GM12878 (cell line): ENCODE measurements at regions not wholly inside any gene's neighbourhood (a gene's known extent, or its start where the extent isn't known, plus 50 kb on each side); places are given as distances from the start of the nearest gene placed in this dataset.

ENCODE experiments used
- ELK1 ChIP-seq: IDR thresholded peaks from 2 replicates; pipeline ENCODE4 v1.6.1; 2012; ENCODE audit warnings: low read depth, low read length, improper control_type of control experiment
- KDM1A ChIP-seq: fragments of 200-600 bp; sonication (generic); IDR thresholded peaks from 2 replicates; pipeline ENCODE4 v1.6.1; 2016; ENCODE audit warnings: borderline replicate concordance
- MEF2A ChIP-seq: IDR thresholded peaks from 2 replicates; pipeline ENCODE4 v1.6.1; 2011; ENCODE audit warnings: low read depth, mild to moderate bottlenecking, low read length, moderate library complexity; ENCODE audit not compliant: insufficient read depth
- POLR2AphosphoS2 ChIP-seq: IDR thresholded peaks from 2 replicates; pipeline ENCODE4 v1.6.1; 2011; ENCODE audit warnings: low read depth, mild to moderate bottlenecking, low read length, improper control_type of control experiment, moderate library complexity
- POU2F2 ChIP-seq: IDR thresholded peaks from 3 replicates; pipeline ENCODE4 v1.6.1; 2011; ENCODE audit warnings: low read depth, mild to moderate bottlenecking, low read length, borderline replicate concordance
- SMARCA5 ChIP-seq: fragments of 450-650 bp; IDR thresholded peaks from 2 replicates; pipeline ENCODE4 v1.6.1; 2017; ENCODE audit warnings: mild to moderate bottlenecking
- STAT3 ChIP-seq: IDR thresholded peaks from 2 replicates; pipeline ENCODE4 v1.6.1; 2011; ENCODE audit warnings: low read depth, low read length, improper control_type of control experiment
- SUZ12 ChIP-seq: fragments of 200-600 bp; sonication (generic); IDR thresholded peaks from one replicate; pipeline ENCODE4 v1.6.1; 2018; ENCODE audit warnings: antibody characterized with exemption, mild to moderate bottlenecking; ENCODE audit not compliant: unreplicated experiment
- ZNF274 ChIP-seq: IDR thresholded peaks from one replicate; pipeline ENCODE4 v1.8.0; 2011; ENCODE audit not compliant: insufficient read length, insufficient read depth
- TF ChIP-seq, protein P1 (sequence below), 3 experiments: IDR thresholded peaks in 2 of 3; conservative IDR thresholded peaks in 1 of 3; 2 replicates each; pipeline ENCODE4 v1.5.1; 2011; ENCODE audit warnings: low read depth in 3 of 3, low read length in 3 of 3, mild to moderate bottlenecking in 3 of 3, control low read depth in 2 of 3, moderate library complexity in 2 of 3, inconsistent platforms in 1 of 3, mixed read lengths in 1 of 3; ENCODE audit not compliant: control insufficient read depth in 2 of 3, insufficient read depth in 1 of 3; ENCODE audit errors: extremely low read depth in 1 of 3
- TF ChIP-seq, protein P2 (sequence below): IDR thresholded peaks from 2 replicates; pipeline ENCODE4 v1.6.1; 2011; ENCODE audit warnings: low read depth, mild to moderate bottlenecking, low read length, moderate library complexity, borderline replicate concordance; ENCODE audit errors: extremely low read depth
- TF ChIP-seq, protein P3 (sequence below): IDR thresholded peaks from 2 replicates; pipeline ENCODE4 v1.6.1; 2011; ENCODE audit warnings: low read depth, low read length, improper control_type of control experiment, borderline replicate concordance

DNA sequence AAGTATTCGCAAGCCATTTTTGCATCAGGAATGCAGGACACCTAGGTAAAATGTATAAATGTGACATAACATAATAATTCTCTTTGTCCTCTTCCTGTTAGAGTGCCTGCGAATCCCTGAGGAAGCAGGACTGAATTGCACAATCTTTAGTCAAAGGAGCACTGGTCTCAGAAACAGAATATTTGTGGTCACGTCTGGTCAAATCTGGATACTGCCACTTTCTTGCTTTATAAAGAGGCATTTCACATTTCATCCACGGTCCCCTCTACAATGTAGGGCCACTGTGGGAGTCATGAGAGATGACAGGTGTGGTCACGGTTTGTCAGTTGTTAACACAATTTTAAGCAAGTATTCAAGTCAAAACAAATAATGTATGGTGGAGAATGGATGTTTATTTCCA lies 564.0 kb downstream of the IRX1 start:
- TF ChIP-seq KDM1A (no peak), ELK1 (no peak), STAT3 (no peak), SUZ12 (no peak), SMARCA5 (no peak), MEF2A (no peak), POLR2AphosphoS2 (no peak), ZNF274 (no peak), POU2F2 (no peak)
- TF ChIP-seq, protein P1, sequence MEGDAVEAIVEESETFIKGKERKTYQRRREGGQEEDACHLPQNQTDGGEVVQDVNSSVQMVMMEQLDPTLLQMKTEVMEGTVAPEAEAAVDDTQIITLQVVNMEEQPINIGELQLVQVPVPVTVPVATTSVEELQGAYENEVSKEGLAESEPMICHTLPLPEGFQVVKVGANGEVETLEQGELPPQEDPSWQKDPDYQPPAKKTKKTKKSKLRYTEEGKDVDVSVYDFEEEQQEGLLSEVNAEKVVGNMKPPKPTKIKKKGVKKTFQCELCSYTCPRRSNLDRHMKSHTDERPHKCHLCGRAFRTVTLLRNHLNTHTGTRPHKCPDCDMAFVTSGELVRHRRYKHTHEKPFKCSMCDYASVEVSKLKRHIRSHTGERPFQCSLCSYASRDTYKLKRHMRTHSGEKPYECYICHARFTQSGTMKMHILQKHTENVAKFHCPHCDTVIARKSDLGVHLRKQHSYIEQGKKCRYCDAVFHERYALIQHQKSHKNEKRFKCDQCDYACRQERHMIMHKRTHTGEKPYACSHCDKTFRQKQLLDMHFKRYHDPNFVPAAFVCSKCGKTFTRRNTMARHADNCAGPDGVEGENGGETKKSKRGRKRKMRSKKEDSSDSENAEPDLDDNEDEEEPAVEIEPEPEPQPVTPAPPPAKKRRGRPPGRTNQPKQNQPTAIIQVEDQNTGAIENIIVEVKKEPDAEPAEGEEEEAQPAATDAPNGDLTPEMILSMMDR (IDR thresholded peaks at IDR 0.05 in 2 of 3, conservative IDR thresholded peaks at IDR 0.05 in 1 of 3; ENCODE audit: control insufficient read depth in 2 of 3, extremely low read depth in 1 of 3, insufficient read depth in 1 of 3, low read depth in 3 of 3, low read length in 3 of 3): no peak
- TF ChIP-seq, protein P2, sequence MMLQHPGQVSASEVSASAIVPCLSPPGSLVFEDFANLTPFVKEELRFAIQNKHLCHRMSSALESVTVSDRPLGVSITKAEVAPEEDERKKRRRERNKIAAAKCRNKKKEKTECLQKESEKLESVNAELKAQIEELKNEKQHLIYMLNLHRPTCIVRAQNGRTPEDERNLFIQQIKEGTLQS: no peak
- TF ChIP-seq, protein P3, sequence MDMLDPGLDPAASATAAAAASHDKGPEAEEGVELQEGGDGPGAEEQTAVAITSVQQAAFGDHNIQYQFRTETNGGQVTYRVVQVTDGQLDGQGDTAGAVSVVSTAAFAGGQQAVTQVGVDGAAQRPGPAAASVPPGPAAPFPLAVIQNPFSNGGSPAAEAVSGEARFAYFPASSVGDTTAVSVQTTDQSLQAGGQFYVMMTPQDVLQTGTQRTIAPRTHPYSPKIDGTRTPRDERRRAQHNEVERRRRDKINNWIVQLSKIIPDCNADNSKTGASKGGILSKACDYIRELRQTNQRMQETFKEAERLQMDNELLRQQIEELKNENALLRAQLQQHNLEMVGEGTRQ: no peak
